Activated naive CD8-positive, alpha-beta T cell treated with anti-CD3 and anti-CD28 coated beads, Interleukin-2, amount 50 U/mL, for 24 hours (primary cell): ENCODE measurements at regions not wholly inside any gene's neighbourhood (a gene's known extent, or its start where the extent isn't known, plus 50 kb on each side); places are given as distances from the start of the nearest gene placed in this dataset.
"Not testable (repeated sequence)": the region's sequence is repeated elsewhere in the genome, so short reads cannot be mapped to it uniquely, and the experiment has no call there.

Experiments used
- ATAC-seq: fragments of 150-1000 bp; cut with Tn5 transposase; one replicate; pipeline ENCODE4 v1.10.0; 2021
- DNase-seq: peaks from one replicate; pipeline ENCODE4 v3.0.0; 2021
- H3K27ac Mint-ChIP-seq: one replicate; pipeline ENCODE4 v1.8.0; 2021; ENCODE audit warnings: mild to moderate bottlenecking, mixed read lengths
- H3K27me3 Mint-ChIP-seq: one replicate; pipeline ENCODE4 v1.8.0; 2021; ENCODE audit warnings: mixed read lengths
- H3K36me3 Mint-ChIP-seq: one replicate; pipeline ENCODE4 v1.8.0; 2021; ENCODE audit warnings: low read depth, mixed read lengths
- H3K4me1 Mint-ChIP-seq: one replicate; pipeline ENCODE4 v1.8.0; 2021; ENCODE audit warnings: mixed read lengths
- H3K4me3 Mint-ChIP-seq: one replicate; pipeline ENCODE4 v1.8.0; 2021; ENCODE audit warnings: mild to moderate bottlenecking, moderate library complexity, mixed read lengths
- H3K9me3 Mint-ChIP-seq: one replicate; pipeline ENCODE4 v1.8.0; 2021; ENCODE audit warnings: mixed read lengths

GRCh38 chr20:51943326-51943725 lies 141.0 kb upstream of the SALL4 start:
- H3K4me3 Mint-ChIP-seq, H3K27ac Mint-ChIP-seq, DNase-seq, H3K4me1 Mint-ChIP-seq, H3K36me3 Mint-ChIP-seq, ATAC-seq, H3K9me3 Mint-ChIP-seq, H3K27me3 Mint-ChIP-seq: not testable (repeated sequence)

DNA sequence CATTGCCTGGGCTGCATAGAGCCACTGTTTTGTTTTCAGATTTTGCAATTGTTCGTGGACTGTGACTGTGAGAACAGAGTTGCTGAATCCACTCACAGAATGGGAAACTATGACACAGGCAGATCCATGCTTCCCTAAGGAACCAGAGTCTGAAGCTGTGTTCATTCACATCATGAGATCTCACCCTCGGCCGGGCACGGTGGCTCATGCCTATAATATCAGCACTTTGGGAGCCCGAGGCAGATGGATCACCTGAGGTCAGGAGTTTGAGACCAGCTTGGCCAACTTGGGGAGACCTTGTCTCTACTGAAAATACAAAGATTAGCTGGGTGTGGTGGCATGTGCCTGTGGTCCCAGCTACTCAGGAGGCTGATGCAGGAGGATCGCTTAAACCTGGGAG lies 139.2 kb upstream of the SALL4 start:
- no peak overlapping the region for H3K27ac Mint-ChIP-seq
- H3K9me3 Mint-ChIP-seq = no peaks in the 10 kb centered on the region
- no peaks in the 10 kb centered on the region for H3K4me1 Mint-ChIP-seq
- ATAC-seq = no peak
- no peak for DNase-seq
- no peaks in the 10 kb centered on the region for H3K36me3 Mint-ChIP-seq
- H3K4me3 Mint-ChIP-seq = no peak overlapping the region
- peaks cover 9% of the 10 kb centered on the region for H3K27me3 Mint-ChIP-seq

DNA sequence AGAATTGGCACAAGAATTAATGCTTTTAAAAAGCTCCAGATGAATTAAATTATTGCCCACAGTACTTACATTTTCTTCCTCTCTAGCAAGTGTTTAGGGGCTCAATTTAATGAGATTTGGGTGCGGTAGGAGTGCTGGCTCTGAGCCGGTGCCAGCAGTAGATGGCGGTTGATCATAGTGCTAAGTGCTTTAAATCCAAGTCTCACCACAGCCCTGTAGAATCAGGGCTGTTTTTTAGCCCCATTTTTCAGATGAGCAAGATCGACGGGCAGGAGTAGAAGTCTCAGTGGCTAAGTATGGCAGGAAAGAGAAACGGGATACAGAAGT lies 136.9 kb upstream of the SALL4 start:
- Mint-ChIP-seq H3K4me1 (no peaks in the 10 kb centered on the region), H3K4me3 (no peak overlapping the region), H3K27me3 (peaks cover 9% of the 10 kb centered on the region), H3K36me3 (no peaks in the 10 kb centered on the region), H3K9me3 (no peaks in the 10 kb centered on the region), H3K27ac (no peak overlapping the region)
- no peak for DNase-seq
- ATAC-seq = no peak

DNA sequence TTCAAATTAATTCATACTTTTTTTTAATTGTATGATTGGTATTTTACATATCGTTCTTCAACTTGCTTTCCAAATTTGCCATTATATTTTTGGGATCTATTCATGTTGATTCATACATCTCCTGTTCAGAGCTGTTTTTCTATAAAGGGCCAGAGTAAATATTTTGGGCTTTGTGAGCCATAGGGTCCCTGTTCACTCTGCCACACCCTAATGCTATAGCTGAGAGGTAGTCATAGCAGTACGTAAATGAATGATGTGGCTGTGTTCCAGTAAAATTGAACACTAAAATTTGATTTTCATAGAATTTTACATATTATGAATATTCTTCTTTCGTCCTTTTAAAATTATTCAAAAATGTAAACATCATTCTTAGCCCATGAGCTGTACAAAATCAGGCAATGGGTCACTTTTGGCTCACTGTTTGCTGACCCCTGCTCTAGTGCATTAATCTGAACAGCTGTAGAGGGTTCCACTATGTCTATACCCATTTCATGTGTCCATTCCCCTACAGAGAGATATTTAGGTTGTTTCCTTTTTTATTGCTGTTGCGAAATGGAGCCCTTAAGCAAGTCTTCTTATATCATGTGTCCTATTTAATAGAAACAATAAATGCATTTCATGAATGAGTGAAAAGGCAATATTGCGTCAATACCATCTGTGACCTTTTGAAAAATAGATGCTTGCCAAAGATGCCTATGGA lies 136.4 kb upstream of the SALL4 start:
- no peak for ATAC-seq
- no peak overlapping the region for H3K27ac Mint-ChIP-seq
- H3K4me3 Mint-ChIP-seq = no peak overlapping the region
- H3K4me1 Mint-ChIP-seq = no peaks in the 10 kb centered on the region
- H3K36me3 Mint-ChIP-seq = no peaks in the 10 kb centered on the region
- DNase-seq = no peak
- peaks cover 6% of the 10 kb centered on the region for H3K27me3 Mint-ChIP-seq
- H3K9me3 Mint-ChIP-seq = no peaks in the 10 kb centered on the region

DNA sequence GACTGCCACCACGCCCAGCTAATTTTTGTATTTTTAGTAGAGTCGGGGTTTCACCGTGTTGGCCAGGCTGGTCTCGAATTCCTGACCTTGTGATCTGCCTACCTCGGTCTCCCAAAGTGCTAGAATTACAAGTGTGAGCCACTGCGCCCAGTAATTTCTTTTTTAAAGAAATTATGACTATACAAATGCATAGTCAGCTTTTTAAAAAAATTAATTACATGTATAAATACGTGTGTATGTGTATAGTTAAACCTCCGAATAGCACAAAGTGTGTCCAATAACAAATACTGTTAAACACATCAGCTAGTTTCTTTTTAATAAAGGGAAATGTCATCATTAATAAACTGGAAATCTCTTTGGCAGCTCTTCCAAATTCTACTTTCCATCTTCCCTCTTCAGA lies 135.5 kb upstream of the SALL4 start:
- H3K9me3 Mint-ChIP-seq = no peaks in the 10 kb centered on the region
- H3K36me3 Mint-ChIP-seq = no peaks in the 10 kb centered on the region
- DNase-seq = no peak
- H3K4me1 Mint-ChIP-seq = no peaks in the 10 kb centered on the region
- H3K27ac Mint-ChIP-seq = no peak overlapping the region
- no peak overlapping the region for H3K4me3 Mint-ChIP-seq
- ATAC-seq = no peak
- peaks cover 8% of the 10 kb centered on the region for H3K27me3 Mint-ChIP-seq

GRCh38 chr20:51936377-51936776 lies 134.1 kb upstream of the SALL4 start:
- Mint-ChIP-seq H3K4me3 (no peak overlapping the region), H3K4me1 (no peaks in the 10 kb centered on the region), H3K36me3 (no peaks in the 10 kb centered on the region), H3K9me3 (no peaks in the 10 kb centered on the region), H3K27ac (no peak overlapping the region), H3K27me3 (peaks cover 7% of the 10 kb centered on the region)
- no peak for ATAC-seq
- DNase-seq = no peak

GRCh38 chr20:51935003-51935358 lies 132.7 kb upstream of the SALL4 start:
- Mint-ChIP-seq H3K4me3 (no peak overlapping the region), H3K27ac (no peak overlapping the region), H3K36me3 (no peaks in the 10 kb centered on the region), H3K4me1 (no peaks in the 10 kb centered on the region), H3K27me3 (peaks cover 7% of the 10 kb centered on the region), H3K9me3 (no peaks in the 10 kb centered on the region)
- DNase-seq = no peak
- no peak for ATAC-seq

DNA sequence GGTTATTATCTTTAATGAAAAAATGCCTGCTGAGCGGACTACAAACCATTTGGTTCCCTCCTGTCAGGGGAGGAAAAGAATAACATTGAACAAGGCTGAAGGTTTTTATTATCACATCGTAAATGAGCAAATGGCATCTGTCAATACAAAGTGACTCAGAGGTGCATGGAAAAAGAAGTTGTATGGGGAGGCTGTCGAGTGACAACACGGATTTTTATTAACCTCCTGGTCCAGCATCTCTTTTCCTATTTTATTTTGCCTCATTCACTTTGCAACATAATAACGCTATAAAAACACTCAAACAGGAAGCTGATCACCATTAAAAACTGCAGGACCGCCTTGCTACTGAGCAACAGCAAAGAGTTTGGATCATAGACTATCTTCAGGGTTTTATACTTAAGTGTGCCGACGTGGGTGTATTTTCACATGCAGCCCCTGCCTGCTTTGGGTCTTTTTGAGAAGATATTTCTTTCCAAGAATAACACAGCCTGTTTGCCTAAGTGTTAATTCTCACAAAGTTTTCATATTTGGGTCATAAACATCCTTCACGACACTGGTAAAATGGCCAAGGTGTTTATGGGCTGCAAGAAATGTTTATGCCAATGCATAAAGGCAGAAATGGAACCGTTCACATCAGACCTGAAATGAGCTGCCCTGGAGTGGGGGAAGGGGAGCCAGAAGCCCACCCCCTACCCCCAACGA lies 132.1 kb upstream of the SALL4 start:
- DNase-seq = no peak
- Mint-ChIP-seq H3K27ac (no peak overlapping the region), H3K9me3 (no peaks in the 10 kb centered on the region), H3K4me1 (no peaks in the 10 kb centered on the region), H3K36me3 (no peaks in the 10 kb centered on the region), H3K27me3 (peaks cover 7% of the 10 kb centered on the region), H3K4me3 (no peak overlapping the region)
- ATAC-seq = no peak

DNA sequence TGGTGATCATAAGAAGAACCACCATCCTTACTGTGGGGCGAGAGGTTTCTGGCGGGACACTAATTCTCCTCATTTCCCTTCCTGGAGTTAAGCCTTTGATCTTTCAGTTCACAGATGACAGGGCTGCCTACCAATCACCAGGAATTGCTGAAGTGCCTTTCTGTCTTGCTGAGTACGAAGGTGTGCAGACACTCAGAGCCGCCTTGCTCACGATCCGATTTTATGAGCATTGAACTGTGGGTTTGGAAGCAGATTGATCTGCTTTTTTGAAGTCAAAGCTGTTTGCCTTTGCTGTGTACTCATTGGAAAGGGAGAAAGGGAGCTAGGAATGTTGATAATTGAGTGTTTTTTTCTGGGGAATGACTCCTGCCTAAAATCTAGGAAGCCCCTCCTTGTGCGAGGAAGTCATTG lies 129.1 kb upstream of the SALL4 start:
- Mint-ChIP-seq H3K27ac (no peak overlapping the region), H3K27me3 (peaks cover 4% of the 10 kb centered on the region), H3K4me3 (no peak overlapping the region), H3K4me1 (no peaks in the 10 kb centered on the region), H3K9me3 (no peaks in the 10 kb centered on the region), H3K36me3 (no peaks in the 10 kb centered on the region)
- DNase-seq = no peak
- ATAC-seq = no peak

DNA sequence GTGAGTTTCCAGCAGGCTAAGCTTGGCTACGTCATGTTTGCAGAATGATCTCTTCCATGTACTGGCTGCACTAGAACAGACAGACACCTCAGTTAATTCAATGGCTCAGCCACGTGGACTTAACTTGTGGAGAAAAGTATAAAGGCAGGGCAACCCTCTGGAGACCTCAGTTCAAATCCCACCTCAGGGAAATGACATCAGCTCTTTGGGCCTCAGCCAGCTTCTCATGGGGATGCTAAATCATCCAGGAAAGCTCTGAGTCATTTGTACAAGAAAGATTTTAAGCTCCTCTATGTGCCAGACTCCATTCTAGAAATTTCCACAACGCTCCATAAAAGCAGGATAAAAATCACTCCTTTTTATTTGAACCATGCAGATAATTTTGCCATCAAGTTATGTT lies 128.5 kb upstream of the SALL4 start:
- DNase-seq = no peak
- Mint-ChIP-seq H3K27ac (no peak overlapping the region), H3K4me3 (no peak overlapping the region), H3K4me1 (no peaks in the 10 kb centered on the region), H3K27me3 (peaks cover 4% of the 10 kb centered on the region), H3K9me3 (no peaks in the 10 kb centered on the region), H3K36me3 (no peaks in the 10 kb centered on the region)
- ATAC-seq = no peak

DNA sequence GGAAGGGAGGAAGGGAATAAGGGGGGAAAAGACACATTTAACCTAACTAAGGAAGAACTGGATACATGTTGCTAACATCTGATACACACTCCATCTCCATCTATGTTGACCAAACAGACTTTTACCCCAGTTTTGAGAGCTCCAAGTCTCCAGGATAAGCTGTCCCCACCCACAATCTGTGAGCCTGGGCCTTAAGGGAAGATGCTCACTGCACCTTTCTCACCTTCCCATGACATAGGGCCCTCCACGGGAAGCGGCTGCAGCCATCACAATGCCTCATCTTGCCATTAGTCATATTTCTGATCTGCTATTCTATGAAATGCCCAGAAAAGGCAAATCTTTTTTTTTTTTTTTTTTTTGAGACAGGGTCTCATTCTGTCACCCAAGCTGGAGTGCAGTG lies 126.6 kb upstream of the SALL4 start:
- no peak overlapping the region for H3K27ac Mint-ChIP-seq
- H3K4me3 Mint-ChIP-seq = no peak overlapping the region
- H3K9me3 Mint-ChIP-seq = no peaks in the 10 kb centered on the region
- H3K36me3 Mint-ChIP-seq = no peaks in the 10 kb centered on the region
- no peaks in the 10 kb centered on the region for H3K4me1 Mint-ChIP-seq
- DNase-seq = no peak
- peaks cover 4% of the 10 kb centered on the region for H3K27me3 Mint-ChIP-seq
- ATAC-seq = no peak

GRCh38 chr20:51927970-51928369 lies 125.6 kb upstream of the SALL4 start:
- not testable (repeated sequence) for H3K4me3 Mint-ChIP-seq, H3K27ac Mint-ChIP-seq, H3K27me3 Mint-ChIP-seq, H3K36me3 Mint-ChIP-seq, H3K9me3 Mint-ChIP-seq, H3K4me1 Mint-ChIP-seq, DNase-seq, ATAC-seq

GRCh38 chr20:51926670-51927305 lies 124.5 kb upstream of the SALL4 start:
- DNase-seq = no peak
- no peaks in the 10 kb centered on the region for H3K9me3 Mint-ChIP-seq

DNA sequence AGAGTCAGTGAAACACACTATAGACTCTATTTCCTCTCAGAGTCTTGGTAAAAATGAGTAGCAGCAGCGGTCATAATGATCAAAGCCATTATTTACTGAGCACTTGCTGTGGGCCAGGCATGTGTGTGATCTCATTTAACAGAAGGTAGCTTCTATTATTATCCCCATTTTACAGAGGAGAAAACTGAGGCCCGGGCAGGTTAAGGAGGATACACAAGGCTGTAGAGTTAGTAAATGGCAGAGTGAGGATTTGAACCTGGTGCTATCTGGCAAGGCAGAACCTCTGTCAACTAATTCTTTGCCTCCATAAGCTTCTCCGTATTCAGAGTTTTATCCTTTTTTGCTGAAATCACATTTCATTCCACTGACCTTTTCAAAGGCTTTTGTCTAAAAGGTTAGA lies 122.2 kb upstream of the SALL4 start:
- Mint-ChIP-seq H3K36me3 (no peaks in the 10 kb centered on the region), H3K27ac (no peak overlapping the region), H3K4me1 (no peaks in the 10 kb centered on the region), H3K4me3 (no peak overlapping the region), H3K9me3 (no peaks in the 10 kb centered on the region), H3K27me3 (peaks cover 2% of the 10 kb centered on the region)
- no peak for DNase-seq
- ATAC-seq = no peak

More at GRCh38 chr20:51926670-51927305, 124.5 kb upstream of the SALL4 start:
- H3K4me1 Mint-ChIP-seq = no peaks in the 10 kb centered on the region
- H3K36me3 Mint-ChIP-seq = no peaks in the 10 kb centered on the region
- no peak overlapping the region for H3K4me3 Mint-ChIP-seq
- no peak for ATAC-seq
- no peak overlapping the region for H3K27ac Mint-ChIP-seq
- H3K27me3 Mint-ChIP-seq = peaks cover 2% of the 10 kb centered on the region

DNA sequence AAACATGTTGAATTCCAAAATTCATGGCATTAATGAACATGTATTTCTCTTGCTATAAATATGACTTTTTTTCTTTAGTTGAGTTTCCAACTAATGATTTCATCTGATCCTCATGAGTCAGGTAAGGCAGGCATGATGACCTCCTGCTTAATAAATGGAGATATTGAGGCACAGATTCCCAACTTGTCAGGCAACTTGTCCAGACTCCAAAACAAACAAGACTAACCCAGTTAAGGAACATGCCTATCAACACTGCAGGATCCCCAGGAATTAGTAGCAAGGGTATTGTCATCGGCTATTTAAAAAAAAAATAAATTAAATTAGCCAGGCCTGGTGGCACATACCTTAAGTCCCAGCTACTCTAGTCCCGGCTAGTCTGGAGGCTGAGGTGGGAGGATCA lies 121.3 kb upstream of the SALL4 start:
- Mint-ChIP-seq H3K4me1 (no peaks in the 10 kb centered on the region), H3K9me3 (no peaks in the 10 kb centered on the region), H3K27me3 (peaks cover 2% of the 10 kb centered on the region), H3K27ac (no peak overlapping the region), H3K36me3 (no peaks in the 10 kb centered on the region), H3K4me3 (no peak overlapping the region)
- ATAC-seq (no peak), DNase-seq (no peak)
